NCI-H2196 (cell line): ENCODE measurements at regions not wholly inside any gene's neighbourhood (a gene's known extent, or its start where the extent isn't known, plus 50 kb on each side); places are given as distances from the start of the nearest gene placed in this dataset.

Experiments
- DNase-seq: peaks from one replicate; lab custom pipeline; 2025; ENCODE audit not compliant: unreplicated experiment; lab: John Stamatoyannopoulos, UW

DNA sequence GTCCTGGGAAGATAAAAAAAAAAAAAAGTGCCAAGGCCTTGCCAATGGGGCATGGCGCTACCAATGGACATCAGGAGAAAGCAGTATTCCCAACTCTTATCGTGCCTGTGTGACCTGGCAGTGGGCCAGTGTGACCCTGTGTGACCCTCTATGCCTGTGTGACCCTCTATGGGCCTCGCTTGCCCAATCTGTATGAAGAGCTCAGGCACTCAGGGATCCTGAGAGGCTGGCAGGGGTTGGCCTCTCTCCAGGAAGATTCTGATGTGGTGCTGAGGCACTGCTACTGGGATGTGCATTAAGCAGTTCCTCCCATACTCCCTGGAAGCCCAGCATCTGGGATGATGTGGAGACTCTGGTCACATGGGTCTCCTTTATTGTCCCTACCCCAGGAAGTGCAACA lies 179.2 kb downstream of the MACROH2A1 start:
- DNase-seq, result no peak

DNA sequence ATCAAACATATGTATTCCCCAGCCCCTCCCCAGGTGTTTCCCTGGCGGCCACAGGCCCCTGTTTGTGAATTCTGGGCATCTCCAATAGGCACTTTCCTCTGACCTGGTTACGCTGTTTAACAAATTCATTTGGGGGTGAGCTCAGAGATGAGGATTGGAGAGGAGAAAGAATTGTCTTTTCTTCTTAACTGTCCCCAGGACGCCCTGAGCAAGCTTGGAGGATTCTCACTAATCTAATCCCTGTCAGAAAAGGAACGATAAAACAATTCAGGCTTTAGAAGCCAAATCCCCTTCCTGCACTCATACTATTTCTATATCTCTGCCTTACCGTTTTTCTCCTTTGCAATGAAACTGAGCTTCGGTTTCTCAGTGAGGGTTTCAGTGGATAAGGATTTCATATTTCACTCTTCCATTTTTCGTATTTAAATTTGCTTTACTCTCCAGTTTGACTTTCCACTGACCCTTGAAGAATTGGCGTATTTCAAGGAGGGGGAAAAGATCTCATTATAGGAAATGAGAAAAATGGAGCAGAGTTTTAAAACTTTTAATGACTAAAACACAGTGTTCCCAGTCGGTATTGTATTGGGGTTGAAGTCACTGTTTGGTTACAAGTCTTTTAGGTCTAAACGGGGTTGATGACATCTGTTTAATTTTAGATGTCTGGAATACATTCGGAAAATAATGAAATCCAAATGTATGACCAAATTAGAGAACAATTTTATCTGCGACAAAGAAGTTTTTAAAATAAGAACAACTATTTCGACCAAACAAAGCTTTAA lies 180.1 kb downstream of the MACROH2A1 start:
- no peak for DNase-seq

DNA sequence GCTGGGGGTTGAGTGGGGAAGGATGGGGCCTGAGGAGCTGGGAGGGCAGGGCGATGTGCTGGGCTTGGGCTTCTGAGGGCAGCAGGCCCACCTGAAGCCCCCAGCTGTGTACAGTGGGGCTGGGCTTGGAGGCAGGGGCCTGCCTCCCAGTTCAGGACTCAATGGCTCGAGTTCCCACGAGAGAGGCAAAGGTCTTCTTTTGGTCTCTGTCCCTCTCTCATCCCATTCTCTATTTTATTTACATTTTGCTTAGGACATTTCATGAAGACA lies 180.6 kb downstream of the MACROH2A1 start:
- no peak for DNase-seq

DNA sequence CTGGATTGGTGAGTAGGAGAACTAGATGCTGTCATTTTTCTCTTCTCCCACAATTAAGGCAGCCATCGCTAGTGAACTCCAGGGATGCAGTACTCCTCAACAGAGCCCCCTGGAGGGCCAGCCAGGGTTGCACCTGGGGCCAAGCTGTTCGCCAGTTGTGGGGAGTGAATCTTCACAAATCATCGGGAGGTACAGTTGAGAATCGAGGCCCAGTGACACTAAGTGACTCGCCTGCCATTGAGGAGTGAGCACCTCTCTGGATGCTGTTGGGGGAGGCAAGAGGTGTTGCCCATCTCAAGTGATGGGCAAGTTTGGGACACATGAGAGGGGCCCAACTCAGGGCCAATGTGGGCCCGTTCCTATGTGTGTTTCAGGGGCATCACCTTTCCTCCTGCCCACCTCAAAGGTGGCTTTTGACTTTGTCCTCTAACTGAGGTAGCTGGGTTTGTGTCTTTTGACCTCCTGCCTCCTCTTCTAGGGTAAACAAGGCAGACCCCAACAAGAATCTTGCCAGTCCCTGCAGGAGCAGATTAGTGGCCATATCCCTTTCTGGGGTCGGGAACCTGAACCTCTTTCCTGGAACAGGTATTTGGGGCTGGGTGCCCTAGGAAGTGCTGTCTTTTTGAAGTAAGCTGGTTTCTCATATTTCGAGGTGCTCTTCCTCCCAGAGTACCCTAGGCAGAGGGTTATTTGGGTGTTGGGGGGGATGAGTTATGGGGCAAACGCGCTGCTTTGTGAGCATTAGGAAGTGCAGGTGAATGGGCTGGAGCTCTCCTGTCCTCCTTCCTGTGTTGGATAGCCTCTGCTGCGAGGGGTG lies 181.2 kb downstream of the MACROH2A1 start:
- DNase-seq, result no peak

DNA sequence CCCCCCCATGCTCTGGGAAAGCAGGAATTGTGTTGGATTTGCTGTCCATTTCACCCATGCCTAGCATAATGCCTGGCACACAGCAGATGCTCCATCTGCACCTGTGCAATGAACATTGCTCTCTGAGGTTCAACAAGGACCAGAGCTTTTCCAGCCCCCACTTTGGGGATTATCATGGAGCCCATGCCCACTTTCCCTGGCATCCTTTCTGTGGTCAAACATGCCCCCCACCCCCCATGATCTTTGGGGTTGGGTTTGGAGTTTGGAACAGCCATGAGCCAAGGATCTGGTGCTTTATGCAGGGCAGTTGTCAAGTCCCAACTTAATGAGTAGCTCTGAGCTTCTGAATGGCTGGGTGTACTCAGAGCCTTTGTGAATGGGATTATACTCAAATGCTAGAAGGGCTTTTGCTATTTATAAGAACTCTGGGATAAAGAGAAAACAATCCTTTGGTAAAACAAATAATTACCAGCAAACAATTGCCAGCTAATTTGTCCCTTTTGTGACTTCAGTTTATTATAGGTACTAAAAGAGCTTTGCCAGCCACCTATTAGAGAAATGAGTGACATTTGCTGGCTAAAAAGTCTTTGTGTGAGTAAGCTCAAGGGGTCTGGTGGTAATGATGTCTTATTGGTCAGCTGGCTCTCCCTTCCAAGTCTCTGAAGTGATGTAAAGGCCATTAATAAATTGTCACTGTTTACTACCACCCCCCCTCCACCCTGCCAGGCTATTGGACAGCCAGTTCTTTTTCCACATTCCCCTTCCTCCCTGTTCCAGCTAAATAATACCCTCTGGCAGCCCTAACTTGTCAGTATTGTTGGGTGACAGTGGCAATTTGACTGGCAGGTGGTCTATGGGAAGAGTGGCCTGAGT lies 182.3 kb downstream of the MACROH2A1 start:
- DNase-seq, result no peak

DNA sequence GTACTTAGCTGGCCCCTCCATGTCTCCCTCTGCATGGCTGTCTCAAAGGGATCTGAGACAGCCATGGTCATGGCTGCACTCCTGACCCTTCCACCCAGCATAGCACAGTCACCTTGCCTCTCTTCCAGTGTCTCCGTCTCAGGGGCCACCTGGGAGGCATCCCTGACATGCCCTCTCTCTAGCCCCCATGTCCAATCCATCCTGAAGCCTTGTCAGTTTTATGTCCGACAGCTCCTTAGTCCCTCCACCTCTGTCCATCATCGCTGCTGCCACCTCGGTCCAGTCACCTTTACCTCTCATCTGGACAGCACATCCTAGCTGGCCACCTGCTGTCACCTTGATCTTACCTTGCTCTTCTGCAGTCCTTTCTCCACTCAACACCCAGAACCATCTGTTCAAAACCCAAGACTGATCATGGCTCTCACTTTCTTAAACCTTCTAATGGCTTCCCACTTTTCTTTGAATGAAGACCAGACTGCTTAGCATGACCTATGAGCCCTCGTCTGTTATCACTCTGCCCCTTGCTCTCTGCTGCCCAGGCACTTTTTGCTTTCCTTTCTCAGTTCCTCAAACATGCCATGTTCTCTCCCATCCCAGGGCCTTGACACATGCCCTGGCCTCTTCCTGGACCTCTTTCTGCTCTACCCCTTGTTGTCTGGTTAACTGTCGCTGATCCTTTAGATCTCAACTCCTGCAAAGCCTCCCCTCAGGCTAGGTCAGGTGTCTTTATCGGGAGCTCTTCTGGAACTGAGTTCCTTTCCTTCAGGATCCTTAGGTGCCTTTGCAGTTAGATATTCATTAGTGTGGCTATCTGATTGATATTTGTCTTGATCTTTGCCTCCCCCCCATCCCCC lies 181.8 kb upstream of the PITX1 start:
- DNase-seq, result no peak

DNA sequence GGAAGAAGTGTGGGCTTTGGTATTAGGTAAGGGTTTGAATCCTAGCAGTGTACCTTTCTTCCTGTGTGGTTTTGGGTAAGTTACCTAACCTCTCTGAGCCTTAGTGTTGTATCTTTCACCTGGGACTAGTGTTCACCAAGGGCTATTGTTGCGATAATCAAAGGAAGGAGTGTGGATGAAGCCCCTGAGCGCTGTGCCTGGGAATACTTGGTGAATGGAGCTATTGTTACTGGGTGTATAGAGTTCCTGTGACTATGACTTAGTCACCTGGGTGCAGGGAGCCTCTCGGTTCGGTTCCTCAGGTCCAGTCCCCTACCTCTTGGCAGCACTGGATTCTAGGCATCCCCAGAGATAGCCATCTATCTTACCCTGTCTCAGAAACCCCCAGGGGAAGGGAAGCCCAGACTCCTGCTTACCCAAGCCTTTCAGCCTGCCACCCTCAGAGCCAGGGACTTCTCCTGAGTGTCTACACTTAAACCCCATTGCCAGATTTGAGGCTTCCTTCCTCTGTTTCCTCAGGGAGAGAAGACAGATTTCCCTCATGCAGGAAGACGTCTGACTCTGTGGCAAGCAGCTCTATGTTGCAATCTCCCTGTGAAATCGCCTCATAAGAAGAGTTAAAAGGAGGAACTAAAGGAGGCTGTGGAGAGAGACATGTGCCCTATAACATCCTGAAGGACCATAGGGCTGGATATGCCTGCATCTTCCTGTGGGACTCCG lies 181.0 kb upstream of the PITX1 start:
- no peak for DNase-seq

DNA sequence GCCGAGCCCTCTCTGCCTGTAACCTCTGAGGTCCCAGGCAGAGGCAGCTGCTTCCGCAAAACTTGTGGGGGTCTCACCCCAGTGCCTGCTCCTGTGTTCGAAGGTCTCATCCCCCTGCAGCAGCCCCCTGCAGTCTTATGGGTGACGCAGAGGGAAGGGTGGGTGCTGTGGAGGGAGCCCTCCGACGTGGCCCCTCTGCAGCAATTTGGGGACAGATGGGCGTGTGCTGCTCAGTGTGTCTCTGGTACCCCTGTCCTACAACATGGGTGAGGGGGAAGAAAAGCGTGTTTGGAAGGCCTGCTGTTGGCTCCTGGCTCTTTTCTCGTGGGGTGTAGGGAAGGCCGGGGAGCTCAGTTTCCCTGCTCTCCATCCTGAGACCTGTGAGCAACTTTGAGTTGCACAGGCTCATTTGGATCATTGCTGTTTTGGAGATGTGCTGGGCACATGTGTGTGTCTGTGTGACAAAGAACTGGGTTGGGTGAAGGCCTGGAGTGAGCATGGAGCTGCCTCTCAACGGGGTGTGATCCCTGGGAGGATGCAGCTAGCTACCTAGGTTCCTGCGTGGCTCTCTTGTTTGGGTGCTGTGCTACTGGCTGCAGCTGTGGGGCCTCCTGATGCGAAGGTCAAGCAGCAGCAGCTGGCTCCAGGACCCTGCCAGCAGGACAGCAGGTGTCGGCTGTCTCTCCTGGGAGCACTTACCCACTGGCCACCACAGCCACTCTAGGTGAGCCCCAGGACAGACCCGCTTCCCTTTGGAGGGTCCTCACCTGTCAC lies 179.6 kb upstream of the PITX1 start:
- no peak for DNase-seq

DNA sequence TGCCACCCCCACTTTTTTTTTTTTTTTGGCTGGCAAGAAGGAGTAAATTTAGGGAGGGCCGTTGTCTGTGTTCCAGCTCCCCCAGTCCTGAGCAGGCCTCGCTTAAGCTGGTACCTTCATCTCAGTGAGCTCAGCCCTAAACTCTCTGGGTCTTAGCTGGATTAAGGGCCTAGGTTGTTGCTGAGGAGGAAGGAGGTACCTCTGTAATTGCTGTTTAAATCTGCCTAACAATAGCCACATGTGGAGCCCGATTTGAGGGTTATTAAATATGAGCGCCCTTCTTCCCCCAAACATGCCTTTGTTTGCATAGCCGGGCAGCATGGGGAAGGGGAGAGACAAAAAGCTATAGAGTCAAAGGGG lies 179.0 kb upstream of the PITX1 start:
- no peak for DNase-seq

DNA sequence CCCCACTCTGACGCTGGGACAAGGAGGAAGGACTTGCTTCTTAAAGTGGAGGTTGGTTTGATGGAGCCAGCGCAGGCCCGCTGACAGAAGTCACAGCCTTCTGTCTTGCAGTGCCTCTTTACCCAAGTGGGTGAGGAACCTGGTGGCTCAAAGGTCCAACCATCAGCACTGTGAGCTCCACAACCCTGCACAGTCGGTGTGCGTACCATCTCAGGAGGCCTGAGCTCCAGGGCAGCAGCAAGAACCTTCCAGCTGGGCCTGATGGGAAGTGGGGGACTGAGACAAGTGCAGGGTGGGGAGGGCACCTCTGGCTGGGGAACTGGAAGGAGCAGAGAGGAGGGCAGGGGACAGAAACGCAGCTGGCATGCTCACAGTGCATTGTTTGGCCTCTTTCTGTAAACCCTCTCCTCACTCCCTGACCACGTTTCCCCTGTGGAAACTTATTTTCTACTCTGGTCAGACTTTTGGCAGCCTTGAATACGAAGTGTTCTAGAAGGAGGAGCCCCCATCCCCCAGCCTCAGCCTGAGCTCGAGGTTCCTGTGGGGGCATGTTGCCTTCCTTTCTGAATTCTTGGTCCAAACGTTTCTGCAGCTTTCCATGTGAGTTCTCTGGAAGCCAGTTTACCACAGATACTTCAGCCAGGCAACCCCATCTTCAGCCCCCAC lies 178.5 kb upstream of the PITX1 start:
- DNase-seq, result no peak

DNA sequence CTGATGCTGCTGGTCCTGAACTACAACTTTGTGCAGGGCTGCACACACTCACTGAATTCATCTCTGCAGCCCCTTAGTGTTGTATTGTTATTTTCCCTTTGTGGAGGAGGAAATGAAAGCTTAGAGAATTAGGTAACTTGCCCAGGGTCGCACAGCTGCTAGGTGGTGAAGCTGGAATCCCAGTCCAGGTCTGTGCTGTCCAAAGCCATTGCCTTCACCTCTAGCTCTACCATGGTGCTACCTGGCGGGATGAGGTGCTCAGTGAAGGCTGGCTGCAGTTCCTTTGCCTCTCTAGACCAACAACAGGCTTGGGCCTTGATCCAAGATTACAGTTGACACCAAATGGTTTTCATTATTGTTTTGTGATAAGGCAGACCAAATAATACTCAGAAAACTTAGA lies 177.8 kb upstream of the PITX1 start:
- DNase-seq, result no peak

DNA sequence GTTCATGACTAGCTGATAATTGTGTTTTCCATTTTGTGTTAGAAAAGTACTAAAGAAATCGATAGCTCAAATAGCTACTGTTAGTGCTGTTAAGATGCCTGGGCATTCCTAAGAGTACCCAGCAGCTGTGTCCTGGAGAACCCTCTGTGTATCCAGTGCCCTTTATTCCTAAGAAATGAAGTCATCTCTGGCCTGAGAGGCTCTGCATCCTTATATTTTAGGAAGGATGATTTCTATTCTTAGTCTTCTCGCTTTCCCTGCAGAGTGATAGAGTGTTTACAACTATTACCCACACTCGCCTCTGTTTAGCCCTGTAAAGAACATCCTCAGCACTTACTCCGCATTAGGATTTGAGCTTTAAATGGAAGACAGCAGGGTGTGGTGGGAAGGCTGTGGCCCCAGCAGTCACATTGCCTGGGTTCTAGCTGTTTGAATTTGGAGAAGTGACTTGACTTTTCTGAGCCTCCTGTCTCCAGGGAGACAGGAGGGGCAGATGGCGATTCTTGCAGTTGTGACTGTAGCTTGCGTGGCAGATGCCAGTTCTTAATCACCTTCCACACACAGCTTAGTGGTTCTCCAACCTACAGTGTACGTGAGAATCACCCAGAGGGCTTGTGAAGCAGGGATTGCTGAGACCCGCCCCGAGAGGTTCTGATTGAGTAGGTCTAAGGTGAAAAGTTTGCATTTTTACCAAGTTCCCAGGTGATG lies 177.2 kb upstream of the PITX1 start:
- DNase-seq, result no peak

DNA sequence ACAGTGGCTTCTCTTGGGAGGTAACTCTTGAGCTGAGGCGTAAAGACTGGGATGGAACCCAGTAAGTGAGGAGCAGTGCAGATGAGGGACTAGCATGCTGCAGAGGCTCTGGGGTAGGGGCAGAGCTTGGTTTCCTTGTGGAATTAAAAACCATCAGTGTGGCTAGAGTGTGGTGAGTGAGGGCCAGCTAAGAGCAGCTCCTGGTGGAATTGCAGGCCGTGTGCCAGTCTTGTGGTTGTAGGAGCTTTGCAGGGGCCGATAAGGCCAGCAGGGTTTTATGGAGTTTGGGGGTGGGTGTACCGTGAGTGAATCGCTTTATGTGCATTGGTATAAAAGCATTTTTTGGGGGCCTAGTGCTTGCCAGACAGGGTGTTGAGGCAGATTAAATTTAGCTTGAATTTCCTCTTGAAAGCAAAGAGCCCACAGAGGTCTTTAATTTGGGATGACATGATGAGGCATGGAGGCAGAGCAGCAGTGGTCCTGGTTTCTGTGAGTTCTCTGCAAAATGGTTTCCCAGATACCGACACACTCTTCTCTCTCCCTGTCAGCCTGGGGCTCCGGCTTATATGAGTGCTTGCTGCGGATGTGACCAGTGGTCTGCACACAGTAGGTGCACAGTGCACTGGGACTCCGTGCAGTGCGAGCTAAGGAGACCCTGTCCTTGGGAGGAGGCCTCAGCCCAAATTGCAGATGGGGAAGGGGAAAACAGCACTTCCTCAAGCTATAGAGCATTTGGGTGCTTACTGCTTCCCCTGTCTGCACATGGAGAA lies 176.4 kb upstream of the PITX1 start:
- no peak for DNase-seq

DNA sequence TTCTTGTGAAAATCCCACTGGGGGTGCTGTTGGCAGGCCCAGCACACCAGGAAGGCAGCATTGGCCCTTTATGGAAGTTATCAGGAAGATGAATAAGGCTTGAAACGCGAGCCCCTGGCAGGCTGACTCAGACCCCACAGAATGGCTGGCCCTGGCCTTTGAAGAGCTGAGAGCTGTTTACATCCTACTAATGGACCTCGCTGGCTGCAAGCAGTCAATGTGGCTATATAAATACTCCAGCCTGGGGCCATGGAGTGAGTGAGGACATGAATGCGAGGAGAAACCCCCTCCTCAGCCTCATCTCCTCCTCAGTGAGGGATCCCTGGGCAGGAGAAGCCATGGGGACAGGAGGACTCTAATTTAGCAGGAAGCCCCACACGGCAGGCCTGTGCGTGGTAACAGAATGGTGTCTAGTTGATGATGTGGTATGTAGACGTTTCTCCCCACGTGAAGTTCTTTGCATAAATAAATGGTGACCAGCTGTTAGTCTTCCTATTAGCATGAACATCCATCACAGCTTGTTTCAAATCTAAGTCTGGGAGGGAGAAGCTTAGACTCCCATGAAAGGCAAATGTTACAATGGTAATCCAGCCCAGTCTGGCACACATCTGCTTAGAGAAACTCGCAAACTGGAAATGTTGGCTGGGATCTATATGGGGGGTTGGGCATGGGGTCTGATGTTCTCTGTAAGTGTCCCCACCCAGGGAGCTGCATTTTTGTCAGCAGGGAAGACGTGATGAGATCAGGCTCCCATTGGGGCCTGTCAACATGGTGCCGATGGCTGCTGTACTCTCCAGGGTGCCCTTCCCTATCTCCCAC lies 175.1 kb upstream of the PITX1 start:
- peak; percentile 43 for DNase-seq

DNA sequence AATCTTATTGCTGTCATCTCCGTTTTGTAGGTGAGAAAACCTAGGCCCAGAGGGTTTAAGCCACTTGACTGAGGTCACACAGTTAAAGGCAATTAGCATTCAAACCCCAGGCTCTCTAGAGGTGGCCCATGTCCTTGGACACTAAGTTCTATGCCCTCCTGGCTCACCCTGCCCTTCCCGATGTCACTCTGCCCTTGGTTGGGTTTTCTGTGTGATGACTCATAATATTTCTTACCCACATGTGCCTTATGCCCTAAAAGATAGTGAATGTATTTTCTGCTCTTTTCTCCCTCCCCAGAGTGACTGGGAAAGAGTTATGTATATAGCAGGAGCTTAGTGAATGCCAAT lies 174.5 kb upstream of the PITX1 start:
- no peak for DNase-seq

DNA sequence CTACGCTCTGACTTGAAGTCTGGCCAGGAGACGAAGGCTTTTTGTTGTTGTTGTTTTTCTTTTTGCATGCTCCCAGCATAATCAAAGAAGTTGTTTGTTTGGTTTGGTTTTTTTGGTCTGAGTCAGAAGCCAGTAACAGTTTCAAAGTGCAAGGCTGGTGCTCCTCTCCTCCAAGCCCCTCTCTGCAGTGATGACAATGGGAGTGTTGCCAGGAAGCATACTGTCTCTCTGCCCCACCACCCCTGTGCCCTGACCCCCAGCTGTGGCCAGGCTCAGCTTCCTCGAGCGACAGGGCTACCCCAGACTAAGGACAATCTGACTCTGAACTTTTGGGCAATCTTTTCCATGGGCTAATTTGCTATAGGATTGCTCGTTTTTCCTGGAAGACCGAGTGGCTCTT lies 173.8 kb upstream of the PITX1 start:
- DNase-seq, result no peak

DNA sequence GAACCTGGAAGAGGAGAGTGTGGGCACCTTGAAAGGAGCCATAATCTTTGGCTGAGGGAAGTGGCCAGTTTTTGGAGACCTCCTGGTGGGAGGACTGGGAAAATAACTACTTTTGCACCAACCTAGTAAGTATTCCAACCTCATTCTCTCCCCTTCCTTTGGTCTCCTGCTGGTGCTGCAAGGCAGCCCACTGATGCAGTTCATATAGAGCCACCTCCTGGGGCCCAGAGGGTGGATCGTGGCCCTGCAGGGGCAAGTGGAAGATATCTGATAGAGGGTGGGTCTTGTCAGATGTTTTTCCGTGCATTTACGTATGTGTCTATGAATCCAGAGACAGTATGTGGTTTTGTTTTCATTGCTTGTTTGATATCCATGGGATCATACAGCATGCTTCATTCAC lies 172.8 kb upstream of the PITX1 start:
- DNase-seq, result no peak
